ENCODE measurements at regions not wholly inside any gene's neighbourhood (a gene's known extent, or its start where the extent isn't known, plus 50 kb on each side); places are given as distances from the start of the nearest gene placed in this dataset.

GRCh38 chr18:44624052-44624451, 56.6 kb upstream of the SETBP1 start:
- no peak overlapping the region for H3K4me3 ChIP-seq (ENCODE audit: low read length)
- no peak for DNase-seq (ENCODE audit: low read depth)
- TF ChIP-seq CTCF (conservative IDR thresholded peaks at IDR 0.05; ENCODE audit: low read depth, low read length) = no peak

- TF ChIP-seq CTCF (conservative IDR thresholded peaks at IDR 0.05; ENCODE audit: low read depth, low read length) = no peak
- DNase-seq (ENCODE audit: low read depth) = no peak
- H3K4me3 ChIP-seq (ENCODE audit: low read length) = no peak overlapping the region
Observed at GRCh38 chr18:44625386-44625785, 55.3 kb upstream of the SETBP1 start.

GRCh38 chr18:44626236-44626635, 54.5 kb upstream of the SETBP1 start:
- DNase-seq (ENCODE audit: low read depth) = no peak
- no peak overlapping the region for H3K4me3 ChIP-seq (ENCODE audit: low read length)

GRCh38 chr18:44626807-44627206, 53.9 kb upstream of the SETBP1 start:
- TF ChIP-seq CTCF (conservative IDR thresholded peaks at IDR 0.05; ENCODE audit: low read depth, low read length) = no peak
- no peak for DNase-seq (ENCODE audit: low read depth)
- H3K4me3 ChIP-seq (ENCODE audit: low read length) = no peak overlapping the region

More at GRCh38 chr18:44626236-44626635, 54.5 kb upstream of the SETBP1 start:
- no peak for TF ChIP-seq CTCF (conservative IDR thresholded peaks at IDR 0.05; ENCODE audit: low read depth, low read length)

GRCh38 chr18:44627280-44627679, 53.4 kb upstream of the SETBP1 start:
- DNase-seq (ENCODE audit: low read depth) = peak; percentile 60
- no peak for TF ChIP-seq CTCF (conservative IDR thresholded peaks at IDR 0.05; ENCODE audit: low read depth, low read length)

GRCh38 chr18:44629406-44629805, 51.3 kb upstream of the SETBP1 start:
- no peak for DNase-seq (ENCODE audit: low read depth)
- no peak for TF ChIP-seq CTCF (conservative IDR thresholded peaks at IDR 0.05; ENCODE audit: low read depth, low read length)
- no peak overlapping the region for H3K4me3 ChIP-seq (ENCODE audit: low read length)

More at GRCh38 chr18:44627280-44627679, 53.4 kb upstream of the SETBP1 start:
- no peak overlapping the region for H3K4me3 ChIP-seq (ENCODE audit: low read length)

- no peak for DNase-seq (ENCODE audit: low read depth)
- TF ChIP-seq CTCF (conservative IDR thresholded peaks at IDR 0.05; ENCODE audit: low read depth, low read length) = no peak
- no peak overlapping the region for H3K4me3 ChIP-seq (ENCODE audit: low read length)
Observed at GRCh38 chr18:44630118-44630517, 50.6 kb upstream of the SETBP1 start.

Measured in retinal pigment epithelial cell (primary cell).